Fibroblast of villous mesenchyme (primary cell): ENCODE measurements at regions not wholly inside any gene's neighbourhood (a gene's known extent, or its start where the extent isn't known, plus 50 kb on each side); places are given as distances from the start of the nearest gene placed in this dataset.

Experiments used
- DNase-seq: peaks from one replicate; pipeline ENCODE4 v3.0.0-alpha.2; 2010; ENCODE audit warnings: low read depth
- H3K4me3 ChIP-seq: 2 replicates; pipeline ENCODE4 v1.5.1; 2011; ENCODE audit warnings: low read depth, mild to moderate bottlenecking, low read length
- TF ChIP-seq, protein P1 (sequence below): IDR thresholded peaks from 2 replicates; pipeline ENCODE4 v1.5.1; 2012; ENCODE audit warnings: low read depth, mild to moderate bottlenecking, low read length; ENCODE audit not compliant: insufficient read depth

GRCh38 chr12:85632390-85632789 lies 203.8 kb downstream of the RASSF9 start:
- H3K4me3 ChIP-seq = no peak overlapping the region
- TF ChIP-seq, protein P1, sequence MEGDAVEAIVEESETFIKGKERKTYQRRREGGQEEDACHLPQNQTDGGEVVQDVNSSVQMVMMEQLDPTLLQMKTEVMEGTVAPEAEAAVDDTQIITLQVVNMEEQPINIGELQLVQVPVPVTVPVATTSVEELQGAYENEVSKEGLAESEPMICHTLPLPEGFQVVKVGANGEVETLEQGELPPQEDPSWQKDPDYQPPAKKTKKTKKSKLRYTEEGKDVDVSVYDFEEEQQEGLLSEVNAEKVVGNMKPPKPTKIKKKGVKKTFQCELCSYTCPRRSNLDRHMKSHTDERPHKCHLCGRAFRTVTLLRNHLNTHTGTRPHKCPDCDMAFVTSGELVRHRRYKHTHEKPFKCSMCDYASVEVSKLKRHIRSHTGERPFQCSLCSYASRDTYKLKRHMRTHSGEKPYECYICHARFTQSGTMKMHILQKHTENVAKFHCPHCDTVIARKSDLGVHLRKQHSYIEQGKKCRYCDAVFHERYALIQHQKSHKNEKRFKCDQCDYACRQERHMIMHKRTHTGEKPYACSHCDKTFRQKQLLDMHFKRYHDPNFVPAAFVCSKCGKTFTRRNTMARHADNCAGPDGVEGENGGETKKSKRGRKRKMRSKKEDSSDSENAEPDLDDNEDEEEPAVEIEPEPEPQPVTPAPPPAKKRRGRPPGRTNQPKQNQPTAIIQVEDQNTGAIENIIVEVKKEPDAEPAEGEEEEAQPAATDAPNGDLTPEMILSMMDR = no peak
- DNase-seq = peak; percentile 81

GRCh38 chr12:85633491-85633890 lies 202.7 kb downstream of the RASSF9 start:
- TF ChIP-seq, protein P1 = no peak
- no peak overlapping the region for H3K4me3 ChIP-seq
- DNase-seq = no peak

- no peak for DNase-seq
These were observed 196.4 kb downstream of the RASSF9 start for GRCh38 chr12:85639834-85640233.

GRCh38 chr12:85641796-85642195 lies 194.4 kb downstream of the RASSF9 start:
- DNase-seq = peak; percentile 33
- TF ChIP-seq, protein P1 = no peak
- H3K4me3 ChIP-seq = no peak overlapping the region

More at GRCh38 chr12:85639834-85640233, 196.4 kb downstream of the RASSF9 start:
- TF ChIP-seq, protein P1 = no peak
- H3K4me3 ChIP-seq = no peak overlapping the region

GRCh38 chr12:85642288-85642687 lies 193.9 kb downstream of the RASSF9 start:
- TF ChIP-seq, protein P1 = no peak
- DNase-seq = no peak
- H3K4me3 ChIP-seq = no peak overlapping the region

DNA sequence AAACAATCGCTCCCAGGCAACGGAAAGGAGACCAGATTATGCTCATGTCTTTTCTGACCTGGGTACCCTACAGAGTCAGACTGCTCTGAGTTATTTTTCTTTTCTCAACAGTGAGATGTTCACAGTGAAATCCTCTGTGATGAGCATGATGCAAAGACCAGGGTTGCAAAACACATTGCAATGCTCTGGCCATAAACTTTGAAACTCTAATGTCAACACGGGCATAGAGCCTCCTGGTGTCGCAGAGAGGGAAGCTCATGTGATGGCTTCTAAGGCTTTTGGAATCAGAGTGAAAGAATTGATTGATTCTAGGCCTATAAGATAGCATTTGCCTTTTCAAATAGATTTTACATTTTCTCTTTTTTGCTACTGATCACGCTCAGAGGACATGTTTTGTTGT lies 193.4 kb downstream of the RASSF9 start:
- H3K4me3 ChIP-seq = no peak overlapping the region
- TF ChIP-seq, protein P1 = peak; percentile 80
- DNase-seq = peak; percentile 90

DNA sequence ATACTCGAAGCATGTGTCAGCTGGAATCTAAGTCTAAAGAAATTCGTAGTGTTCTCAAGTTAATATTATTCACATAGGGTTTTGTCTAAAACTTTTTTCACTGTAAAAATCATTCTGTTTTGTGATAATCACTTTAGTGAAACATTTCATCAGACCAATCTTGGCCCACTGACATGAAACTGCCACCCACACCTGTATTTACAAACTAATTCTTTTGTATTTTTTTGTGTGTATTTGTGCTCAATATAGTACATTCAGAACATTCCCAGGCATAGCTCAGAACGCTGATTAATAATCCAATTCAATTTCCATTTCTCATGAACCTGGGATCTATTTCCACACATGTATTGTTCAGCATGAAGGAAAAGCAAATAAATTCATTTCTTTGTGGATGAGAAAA lies 191.7 kb downstream of the RASSF9 start:
- H3K4me3 ChIP-seq = no peak overlapping the region
- no peak for DNase-seq
- TF ChIP-seq, protein P1 = no peak
